ENCODE measurements at regions not wholly inside any gene's neighbourhood (a gene's known extent, or its start where the extent isn't known, plus 50 kb on each side); places are given as distances from the start of the nearest gene placed in this dataset.

DNA sequence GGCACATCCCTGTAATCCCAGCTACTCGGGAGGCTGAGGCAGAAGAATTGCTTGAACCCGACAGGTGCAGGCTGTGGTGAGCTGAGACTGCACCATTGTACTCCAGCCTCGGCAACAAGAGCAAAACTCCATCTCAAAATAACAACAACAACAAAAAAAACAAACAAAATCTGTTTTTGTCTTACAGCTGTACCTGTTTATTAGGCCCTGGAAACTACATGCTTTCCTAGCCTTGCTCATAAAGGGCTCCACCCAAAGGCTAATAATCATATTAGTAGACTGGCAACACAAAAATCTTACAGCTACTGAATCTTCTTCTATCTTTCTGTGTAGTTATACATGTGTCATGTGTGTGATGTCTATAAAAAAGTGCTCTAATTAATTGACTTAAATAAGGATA lies 503.9 kb upstream of the EYS start:
- TF ChIP-seq, protein P1, sequence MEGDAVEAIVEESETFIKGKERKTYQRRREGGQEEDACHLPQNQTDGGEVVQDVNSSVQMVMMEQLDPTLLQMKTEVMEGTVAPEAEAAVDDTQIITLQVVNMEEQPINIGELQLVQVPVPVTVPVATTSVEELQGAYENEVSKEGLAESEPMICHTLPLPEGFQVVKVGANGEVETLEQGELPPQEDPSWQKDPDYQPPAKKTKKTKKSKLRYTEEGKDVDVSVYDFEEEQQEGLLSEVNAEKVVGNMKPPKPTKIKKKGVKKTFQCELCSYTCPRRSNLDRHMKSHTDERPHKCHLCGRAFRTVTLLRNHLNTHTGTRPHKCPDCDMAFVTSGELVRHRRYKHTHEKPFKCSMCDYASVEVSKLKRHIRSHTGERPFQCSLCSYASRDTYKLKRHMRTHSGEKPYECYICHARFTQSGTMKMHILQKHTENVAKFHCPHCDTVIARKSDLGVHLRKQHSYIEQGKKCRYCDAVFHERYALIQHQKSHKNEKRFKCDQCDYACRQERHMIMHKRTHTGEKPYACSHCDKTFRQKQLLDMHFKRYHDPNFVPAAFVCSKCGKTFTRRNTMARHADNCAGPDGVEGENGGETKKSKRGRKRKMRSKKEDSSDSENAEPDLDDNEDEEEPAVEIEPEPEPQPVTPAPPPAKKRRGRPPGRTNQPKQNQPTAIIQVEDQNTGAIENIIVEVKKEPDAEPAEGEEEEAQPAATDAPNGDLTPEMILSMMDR (IDR thresholded peaks at IDR 0.05; ENCODE audit: low read depth, low read length): no peak
- no peak for TF ChIP-seq EZH2phosphoT487 (IDR thresholded peaks at IDR 0.05; ENCODE audit: low read depth)
